Retina (tissue), 1 donor: ENCODE measurements at regions not wholly inside any gene's neighbourhood (a gene's known extent, or its start where the extent isn't known, plus 50 kb on each side); places are given as distances from the start of the nearest gene placed in this dataset.
"Not testable (repeated sequence)": the region's sequence is repeated elsewhere in the genome, so short reads cannot be mapped to it uniquely, and the experiment has no call there.

Experiments used
- DNase-seq: peaks from one replicate; pipeline ENCODE4 v3.0.0-alpha.2; 2016

DNA sequence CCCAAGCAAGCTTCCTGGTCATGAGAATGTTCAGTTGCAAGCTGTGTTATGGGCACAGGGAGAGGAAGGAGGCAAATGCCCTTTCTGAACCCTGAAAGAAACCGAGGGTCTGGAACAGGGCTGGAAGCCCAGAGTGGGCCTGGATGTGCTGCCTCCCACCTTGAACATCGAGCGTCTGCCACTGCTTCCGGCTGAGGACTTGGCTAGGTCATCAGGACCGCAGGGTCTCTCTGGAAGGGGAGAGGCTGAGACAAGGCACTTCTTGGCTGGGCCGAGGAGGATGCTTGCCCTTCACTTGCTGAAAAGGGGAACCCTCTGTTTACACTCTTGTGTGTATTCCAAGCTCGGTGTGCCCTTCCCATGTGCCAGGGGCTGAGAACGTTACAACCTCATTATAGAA, 168.0 kb upstream of the C1orf174 start:
- no peak for DNase-seq

DNA sequence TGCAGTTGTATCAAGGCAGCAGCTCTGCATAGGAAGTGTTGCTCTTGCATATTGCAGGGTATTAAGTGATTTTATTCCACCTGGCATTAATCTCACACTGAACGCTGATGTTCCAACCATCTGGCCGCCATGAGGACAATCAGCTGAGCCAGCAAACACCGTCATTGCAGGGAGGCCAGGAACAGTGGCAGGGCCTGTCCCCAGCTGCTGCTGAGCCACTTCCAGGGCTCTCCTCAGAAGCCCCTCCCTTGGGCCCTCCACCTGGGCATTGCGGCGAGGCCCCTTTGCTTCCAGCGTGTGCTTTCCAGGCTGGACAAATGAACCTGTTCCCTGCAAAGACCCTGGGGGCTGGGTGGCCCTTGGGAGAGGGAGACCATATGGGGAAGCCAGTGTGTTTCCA, 171.6 kb upstream of the C1orf174 start:
- peak; percentile 49 for DNase-seq

DNA sequence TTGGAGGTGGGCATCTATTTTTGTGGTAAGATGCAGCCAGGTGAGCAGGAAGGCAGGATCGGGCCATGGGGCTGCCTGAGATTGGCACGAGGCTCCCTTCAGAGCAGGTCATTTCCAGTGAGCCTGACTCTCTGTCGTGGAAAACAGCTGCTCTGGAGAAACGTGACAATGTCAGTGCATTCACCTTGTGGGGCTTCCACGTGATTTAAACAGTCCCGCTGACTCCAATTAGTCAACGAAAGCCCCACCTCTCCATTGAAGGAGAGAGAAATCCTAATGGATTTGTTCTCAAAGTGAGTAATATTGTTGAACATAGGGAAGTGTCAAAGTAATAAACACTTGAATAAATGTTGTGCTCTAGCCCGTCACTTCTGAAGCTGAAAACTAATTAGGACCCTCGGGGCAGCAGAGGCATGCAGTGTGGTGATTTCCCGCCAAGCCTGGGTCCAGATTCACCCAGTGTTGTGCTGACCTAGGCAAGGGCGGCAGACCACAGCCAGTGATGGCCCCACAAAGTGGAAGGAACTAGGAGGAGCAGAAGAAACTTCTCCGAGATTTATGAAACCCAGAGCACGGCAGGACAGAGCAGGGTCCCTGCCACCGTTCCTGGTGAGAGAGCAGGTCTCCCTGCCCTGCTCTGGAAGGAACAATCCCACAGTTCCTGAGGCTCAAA, 172.5 kb upstream of the C1orf174 start:
- no peak for DNase-seq

DNA sequence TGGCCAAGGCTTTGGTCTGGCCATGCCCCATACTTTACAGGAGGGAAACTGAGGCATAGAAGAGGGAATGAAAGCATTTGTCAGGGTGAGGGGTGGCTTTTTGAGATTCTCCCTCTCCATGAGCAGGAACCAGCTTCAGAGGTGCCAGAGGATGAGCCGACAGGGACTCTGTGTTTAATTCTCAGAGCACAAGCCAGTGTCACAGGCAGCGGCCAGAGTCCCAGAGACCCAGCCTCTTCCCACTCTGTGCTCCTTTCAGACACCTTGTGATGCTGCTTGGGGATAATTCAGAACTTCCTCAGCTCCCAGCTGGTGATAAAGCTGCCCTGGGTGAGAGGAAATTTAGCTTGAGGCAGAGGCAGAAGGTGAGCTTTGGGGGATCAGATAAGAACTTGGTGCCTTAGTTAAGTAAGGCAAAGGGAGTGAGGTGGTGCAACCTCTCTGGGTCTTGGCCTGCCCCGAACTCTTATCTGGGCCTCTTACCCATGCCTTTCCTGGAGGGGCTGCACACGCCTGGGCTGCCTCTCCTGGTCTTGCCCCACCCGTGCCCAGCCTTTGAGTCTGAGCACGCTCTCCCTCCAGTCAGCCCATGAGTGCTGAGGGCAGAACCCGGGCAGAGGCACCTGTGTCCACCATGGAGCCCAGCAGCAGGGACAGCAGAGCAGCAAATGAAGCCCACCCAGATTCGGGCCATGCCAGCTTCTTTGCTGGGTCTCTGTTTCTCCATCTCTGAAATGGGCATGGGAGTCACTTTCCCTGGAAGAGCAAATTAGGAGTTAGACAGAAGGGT, 175.6 kb upstream of the C1orf174 start:
- no peak for DNase-seq

DNA sequence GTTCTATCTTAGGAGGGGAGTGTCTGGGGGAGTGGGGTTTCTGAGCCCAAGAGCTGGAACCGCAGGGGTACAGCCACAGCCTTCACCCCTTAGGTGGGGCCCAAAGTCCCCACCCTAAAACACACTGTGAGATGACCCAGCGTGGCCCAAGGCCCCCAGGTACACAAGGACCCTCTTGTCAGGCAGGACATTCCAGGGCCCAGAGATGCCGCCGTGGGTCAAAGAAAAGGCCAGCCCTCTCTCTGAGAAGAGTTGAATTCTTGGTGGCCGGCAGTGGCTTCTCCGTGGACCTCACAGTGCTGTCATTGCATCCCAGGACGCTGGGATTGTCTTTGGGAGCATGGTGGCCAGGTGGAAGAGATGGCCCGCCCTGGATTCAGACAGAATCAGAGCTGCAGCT, 176.3 kb upstream of the C1orf174 start:
- DNase-seq: no peak

DNA sequence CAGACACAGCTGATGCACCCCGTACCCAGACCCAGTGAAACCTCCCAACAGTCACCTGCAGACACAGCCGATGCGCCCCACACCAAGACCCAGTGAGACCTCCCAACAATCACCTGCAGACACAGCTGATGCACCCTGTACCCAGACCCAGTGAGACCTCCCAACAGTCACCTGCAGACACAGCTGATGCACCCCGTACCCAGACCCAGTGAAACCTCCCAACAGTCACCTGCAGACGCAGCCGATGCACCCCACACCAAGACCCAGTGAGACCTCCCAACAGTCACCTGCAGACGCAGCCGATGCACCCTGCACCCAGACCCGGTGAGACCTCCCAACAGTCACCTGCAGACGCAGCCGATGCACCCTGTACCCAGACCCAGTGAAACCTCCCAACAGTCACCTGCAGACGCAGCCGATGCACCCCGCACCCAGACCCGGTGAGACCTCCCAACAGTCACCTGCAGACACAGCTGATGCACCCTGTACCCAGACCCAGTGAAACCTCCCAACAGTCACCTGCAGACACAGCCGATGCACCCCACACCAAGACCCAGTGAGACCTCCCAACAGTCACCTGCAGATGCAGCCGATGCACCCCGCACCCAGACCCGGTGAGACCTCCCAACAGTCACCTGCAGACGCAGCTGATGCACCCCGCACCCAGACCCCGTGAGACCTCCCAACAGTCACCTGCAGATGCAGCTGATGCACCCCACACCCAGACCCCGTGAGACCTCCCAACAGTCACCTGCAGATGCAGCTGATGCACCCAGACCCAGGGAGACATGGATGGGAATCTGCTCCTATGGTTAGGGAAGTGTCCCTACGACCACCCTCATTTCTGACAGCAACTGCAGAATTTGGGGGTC, 178.3 kb upstream of the C1orf174 start:
- DNase-seq: not testable (repeated sequence)

DNA sequence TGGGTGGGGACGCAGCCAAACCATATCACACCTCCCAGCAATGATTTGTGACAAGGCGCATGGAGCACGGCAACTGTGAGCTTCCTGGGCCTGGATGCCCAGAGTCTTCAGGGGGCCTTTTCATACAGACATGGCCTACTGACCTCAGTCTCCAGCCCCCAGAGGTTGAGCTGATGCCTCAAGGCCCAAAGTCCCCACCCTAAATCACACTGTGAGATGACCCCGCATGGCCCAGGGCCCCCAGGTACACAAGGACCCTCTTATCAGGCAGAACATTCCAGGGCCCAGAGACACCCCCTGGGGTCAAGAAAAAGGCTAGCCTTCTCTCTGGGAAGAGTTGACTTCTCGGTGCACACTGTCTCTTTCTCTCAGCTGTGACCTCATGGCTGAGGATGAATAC, 179.7 kb upstream of the C1orf174 start:
- DNase-seq: no peak

DNA sequence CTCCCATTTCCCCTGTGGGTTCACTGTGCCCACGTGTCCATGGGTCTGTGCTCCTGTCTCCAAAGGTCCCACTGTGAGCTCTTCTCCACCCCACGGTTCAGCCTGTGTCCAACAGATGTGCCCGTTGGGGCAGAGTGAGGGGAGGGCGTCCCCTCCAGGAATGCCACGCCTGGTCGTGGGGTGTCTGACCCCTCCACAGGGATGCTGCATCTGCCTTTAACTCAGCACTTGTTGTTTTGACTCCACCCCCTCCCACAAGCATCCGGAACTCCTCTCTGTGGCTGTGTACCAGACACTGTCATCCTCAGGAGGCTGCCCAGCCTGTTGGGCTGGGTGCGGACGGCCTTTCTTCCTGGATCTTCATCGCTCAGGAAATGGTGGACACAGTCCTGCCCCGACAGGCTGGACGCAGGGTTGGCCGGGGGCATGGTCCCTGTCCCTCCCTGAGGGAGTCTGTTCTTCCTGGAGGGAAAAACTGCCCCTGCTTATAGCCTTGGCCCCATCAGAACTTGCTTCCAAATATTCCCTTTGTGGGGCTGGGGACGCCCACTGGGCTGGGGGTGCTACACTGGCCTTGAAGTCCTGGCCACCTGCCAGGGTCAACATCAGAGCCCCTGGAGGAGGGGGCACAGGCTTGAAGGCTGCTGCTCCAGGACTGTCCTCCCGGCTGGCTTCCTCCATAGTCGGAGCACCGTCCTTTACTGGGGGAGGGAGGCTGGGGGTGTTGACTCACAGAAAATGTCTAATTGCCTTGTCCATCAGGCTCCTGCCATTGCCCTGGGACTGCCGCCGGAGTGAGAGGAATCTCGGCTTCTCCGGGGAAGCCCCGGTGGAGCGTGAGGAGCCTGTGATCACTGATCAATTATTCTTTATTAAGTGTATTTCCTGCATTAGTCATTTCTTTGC, 182.0 kb upstream of the C1orf174 start:
- peak; percentile 46 for DNase-seq

DNA sequence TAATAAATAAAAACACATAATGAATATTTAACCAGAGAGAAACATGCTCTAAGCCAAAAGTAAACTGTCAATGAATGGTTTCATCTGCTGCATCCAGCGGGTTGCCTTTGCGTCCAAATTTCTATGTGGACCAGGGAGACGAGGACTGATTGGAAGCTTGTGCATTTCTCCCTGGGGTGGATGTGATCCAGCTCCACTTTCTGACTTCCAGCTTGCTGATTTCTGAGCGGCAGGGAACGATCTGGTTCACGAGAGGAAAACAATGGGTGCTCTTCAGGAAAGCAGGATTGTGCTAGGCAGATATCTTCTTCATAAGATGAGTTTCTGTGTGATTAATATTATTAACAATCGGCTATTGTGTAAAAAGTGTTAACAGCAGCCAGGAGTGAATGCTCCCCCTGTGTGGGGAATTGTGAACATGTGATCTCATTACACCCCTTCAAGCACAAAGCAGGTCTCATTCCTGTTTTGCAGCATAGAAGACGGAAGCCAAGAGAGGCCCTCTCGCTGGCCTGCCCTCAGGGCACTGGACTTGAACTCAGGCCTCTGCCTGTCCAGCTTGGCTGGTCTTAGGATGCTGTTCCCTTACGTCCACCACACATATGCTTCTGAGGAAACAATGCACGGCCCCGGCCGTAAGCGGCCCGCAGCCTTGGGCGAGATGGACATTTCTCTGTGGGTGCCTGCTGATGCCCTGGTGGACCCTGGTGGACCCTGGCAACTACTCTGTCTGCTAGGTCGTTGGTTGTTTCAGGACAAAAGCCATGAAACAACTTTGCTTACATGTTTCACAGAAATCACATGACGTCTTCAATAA, 183.4 kb upstream of the C1orf174 start:
- peak; percentile 59 for DNase-seq

DNA sequence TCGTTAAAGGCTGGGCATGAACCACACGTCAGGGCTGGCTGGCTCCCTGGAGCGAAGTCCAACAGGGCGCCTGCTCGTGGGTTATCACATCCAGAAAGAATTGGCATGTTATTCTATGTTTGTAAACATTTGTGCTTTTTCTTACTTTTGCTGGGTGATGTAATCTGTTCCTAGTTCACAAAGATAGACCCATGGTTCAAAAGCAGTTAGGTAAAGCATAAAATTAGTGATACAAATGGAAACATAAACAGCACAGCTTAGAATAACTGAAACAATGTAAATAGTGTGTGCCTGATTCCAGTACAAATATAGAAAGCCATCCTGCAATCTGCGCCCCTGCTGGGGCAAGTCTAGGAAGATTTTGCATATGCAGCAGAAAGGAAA, 184.0 kb upstream of the C1orf174 start:
- no peak for DNase-seq

DNA sequence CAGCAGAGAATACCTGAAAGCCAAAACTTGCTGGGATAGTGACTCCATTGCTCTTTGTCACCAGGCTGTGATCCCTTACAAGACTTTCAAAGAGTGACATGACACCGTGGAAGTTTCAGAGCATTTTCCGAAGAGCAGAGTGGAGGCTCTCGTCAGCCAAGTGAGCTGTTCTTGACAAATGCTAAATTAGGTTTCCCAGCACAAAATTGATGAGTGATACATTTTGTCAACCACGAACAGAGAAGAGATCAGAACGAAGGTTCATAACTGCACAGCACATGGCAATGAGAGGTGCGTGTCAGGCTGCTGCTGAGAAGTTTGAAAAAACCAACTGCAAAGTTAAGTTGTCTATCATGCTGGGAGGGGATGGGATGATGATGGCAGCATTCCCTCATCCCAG, 184.4 kb upstream of the C1orf174 start:
- DNase-seq: no peak

DNA sequence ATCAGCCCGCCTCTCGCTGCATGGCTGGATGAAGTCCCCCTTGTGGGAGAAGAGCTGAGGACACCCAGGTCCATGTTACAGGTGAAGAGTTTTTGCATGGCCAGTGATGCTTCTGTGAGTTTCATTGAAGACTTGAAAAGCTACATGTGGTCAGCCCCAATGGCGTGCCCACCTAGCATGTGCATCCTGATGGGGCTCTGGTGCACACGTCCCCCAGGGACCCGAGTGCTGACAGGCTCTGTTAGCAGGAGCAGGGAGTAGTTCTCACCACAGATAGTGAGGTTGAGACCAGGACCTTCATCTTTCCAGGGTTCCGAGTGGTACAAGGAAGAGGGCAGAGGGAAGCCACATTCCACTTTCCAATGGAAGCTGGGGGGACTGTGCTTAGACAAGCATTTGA, 184.8 kb upstream of the C1orf174 start:
- DNase-seq: no peak

DNA sequence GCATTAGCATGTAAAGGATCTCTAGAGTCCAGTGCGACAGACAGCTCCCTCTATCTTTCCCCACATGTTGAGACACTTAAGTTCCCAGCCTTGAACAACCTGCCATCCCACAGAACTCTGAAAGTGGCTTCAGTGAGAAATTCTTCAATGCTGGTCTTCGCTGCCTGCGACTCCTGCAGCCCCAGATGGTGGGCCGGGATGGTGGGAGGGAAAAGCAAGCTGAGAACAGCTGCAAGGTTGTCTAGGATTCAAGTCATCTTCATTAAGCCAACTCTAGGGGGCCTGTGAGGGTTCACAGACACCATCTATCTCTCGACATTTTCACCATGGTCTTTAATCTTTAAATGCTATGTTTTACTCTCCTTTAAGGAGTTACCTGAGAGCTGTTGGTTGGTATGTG, 185.5 kb upstream of the C1orf174 start:
- DNase-seq: no peak

DNA sequence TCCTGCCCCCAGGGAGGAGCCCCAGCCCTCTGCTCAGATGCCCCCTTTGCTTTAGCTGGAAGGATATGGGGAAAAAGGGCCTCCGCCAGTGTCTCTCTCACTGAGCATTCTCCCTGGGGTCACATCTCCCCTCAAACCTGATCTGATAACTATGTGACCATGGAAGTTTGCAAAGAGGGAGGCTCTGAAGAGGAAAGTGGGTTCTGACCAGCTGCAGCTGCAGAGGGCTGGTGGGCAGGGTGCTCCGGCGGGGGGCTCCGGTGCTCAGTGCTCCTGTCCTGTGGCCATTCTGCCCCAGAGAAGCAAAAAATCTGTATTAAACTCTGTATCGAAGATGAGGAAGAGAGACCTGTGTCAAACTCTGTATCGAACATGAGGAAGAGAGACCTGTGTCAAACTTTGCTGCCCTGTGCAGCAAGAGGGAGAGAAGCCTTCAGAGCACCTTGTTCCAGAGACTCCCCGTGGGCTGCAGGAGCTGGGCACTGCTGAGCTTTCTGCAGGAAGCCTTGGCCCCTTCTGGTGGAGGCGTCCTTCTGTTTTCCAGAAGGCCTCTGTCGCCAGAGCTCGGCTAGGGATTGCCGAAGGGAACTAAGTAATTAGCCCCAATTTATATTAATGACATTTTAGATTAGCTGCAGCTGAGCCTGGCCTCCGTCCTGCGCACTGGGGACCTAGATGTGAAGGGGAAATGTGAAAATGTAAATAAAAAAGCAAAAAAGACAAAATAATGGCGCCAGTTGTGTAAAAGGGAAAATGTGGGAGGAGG, 186.2 kb upstream of the C1orf174 start:
- DNase-seq: no peak

DNA sequence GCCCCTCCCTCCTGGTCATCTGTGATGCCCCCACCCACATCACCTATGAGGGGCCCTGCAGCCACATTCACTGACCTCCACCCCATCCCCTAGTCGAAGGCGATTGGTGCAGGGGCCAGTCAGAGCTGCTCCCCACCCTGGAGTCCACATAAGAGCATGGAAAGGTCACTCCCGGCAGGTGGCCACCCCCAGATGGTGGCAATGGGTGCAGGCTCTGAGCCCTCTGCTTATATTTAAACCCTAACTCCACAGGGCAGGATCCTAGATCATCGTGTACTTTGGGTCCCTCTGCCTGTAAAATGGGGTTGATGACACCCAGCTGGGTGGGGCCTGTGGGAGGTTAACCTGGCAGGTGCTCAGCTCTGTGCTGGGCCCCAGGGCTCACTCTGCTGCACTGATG, 186.8 kb upstream of the C1orf174 start:
- DNase-seq: no peak

DNA sequence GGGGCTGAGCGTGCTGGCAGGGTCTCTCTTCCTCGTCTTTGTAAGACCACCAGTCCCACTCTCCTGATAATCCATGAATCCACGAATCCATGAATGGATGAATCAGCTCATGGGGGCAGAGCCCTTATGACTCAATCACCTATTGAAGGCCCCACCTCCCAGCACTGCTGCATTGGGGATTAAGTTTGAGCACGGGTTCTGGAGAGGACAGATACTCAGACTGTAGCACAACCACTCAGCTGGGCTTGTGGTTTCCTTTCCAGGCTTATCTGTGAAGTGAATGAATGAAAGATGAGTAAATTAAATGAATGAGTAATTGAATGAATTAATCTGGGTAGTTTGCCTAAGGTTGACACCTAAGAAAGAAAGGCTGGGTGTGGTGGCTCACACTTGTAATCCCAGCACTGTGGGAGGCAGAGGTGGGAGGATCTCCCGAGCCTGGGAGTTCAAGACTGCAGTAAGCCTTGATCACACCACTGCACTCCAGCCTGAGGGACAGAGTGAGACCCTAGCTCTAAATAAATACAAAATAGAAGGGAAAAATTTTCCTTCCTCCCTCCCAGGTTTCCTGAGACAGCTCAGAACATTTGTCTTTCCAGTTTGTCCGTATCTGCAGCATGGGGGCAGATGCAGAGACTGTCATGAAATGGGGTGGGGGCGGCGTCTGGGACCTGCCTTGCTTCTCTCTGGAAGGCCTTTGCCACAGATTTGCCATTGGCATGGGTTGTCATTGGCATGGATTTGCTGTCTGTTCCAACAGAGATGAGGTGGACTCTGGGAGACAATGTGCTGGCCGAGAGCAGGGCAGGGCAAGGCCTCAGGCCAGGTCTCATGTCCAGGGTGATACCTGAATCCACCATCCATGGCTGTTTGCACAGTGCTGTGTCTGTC, 187.7 kb upstream of the C1orf174 start:
- DNase-seq: no peak

DNA sequence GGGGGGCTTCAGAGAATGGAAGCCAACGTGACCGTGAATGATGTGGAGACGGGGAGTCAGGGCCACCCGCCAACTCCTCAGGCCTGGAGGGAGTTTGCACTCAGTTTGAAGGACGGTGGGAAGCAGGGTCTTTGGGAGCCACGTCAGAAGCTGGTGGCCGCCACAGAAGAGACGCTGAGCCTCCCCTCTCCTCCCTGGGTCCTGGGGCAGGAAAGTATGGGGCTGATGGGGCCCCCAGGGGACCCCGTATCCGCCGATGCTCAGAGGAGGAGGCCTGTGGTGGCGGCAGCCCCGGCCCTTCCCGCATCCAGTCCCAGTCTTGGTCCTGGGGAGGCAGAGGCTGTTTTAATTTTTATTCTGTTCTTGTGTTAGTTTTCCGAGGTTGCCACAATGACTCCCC, 188.6 kb upstream of the C1orf174 start:
- no peak for DNase-seq

DNA sequence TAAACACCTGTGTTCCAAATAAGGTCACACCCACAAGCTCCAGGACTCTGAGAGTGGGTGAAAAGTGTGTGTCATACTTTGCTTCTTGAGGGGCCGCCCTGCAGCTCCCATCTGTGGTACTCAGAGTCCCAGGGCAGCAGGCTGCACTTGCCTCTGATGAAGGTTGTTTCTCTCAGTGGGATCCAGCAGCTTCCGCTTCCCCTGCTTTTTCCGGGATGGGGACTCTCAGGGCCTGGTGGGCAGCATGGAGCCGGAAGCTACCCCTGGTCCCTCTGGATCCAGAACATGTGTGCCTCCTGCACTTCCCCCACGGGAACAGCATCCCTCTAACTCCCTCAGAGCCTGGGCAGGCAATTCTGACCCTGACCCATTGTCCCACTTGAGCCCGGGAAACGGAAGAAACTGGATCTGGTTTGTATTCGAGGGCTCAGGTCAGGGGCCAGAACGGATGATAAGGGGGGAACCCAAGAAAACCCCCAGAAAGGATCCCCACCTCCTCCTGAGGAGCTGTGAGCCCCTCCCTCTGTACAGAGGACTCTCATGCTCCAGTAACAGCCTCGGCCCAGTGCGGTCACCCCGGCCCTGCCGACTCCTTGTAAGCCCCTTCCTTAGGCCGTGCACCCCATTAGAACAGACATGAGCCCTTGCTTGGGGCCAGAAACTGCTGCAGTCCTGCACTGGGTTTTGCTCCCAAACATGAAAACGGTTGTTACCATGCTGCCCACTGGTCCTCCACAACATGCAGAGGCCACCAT, 189.5 kb upstream of the C1orf174 start:
- no peak for DNase-seq

DNA sequence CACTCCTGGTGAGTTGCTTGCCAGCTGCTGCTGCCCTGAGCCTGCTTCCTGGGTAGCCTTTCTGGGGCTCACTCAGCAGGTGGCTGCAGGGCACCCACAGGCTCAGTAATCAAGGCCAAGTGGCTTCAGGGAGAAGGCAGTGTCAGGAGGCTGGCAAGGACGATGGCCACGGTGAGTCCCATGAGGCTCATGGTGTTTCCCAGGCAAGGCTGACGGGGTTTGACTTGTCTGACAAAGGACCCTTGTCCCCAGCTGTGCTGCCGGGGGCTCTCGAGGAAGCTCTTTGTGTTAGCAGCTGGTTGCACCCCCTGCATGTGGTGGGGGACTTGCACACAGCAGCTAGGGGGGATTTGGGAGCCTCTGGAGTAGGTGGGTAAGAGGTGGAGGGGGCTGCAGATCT, 190.5 kb upstream of the C1orf174 start:
- no peak for DNase-seq
